HCT116 (cell line): ENCODE measurements at regions not wholly inside any gene's neighbourhood (a gene's known extent, or its start where the extent isn't known, plus 50 kb on each side); places are given as distances from the start of the nearest gene placed in this dataset.

Experiments used
- ATAC-seq: fragments of 200-7000 bp; cut with Tn5 transposase; 2 replicates; pipeline ENCODE4 v1.9.1; 2020; ENCODE audit warnings: mild to moderate bottlenecking, moderate library complexity
- BruUV-seq: library from RNA; stranded (reverse); fragments of 400-500 nt; replicated peaks from 2 replicates; lab custom pipeline; 2021; lab: Mats Ljungman, UMichigan
- CTCF ChIA-PET: fragments of 300-600 bp; sonication (Branson Sonifier 250); formaldehyde crosslinking; loops from one replicate; lab custom pipeline; 2021; ENCODE audit warnings: antibody characterized with exemption; lab: Charles Lee
- POLR2A ChIA-PET: fragments of 300-600, 350-600 bp; sonication (Branson Sonifier 250); formaldehyde crosslinking; loops from one replicate; lab custom pipeline; 2021; ENCODE audit warnings: antibody characterized with exemption; lab: Charles Lee
- RAD21 ChIA-PET, 2 experiments: fragments of 300-600 bp; sonication (Branson Sonifier 250); formaldehyde crosslinking; loops; one replicate each; lab custom pipeline; 2023; ENCODE audit warnings: low total read pairs in 2 of 2; ENCODE audit not compliant: uncharacterized antibody in 2 of 2, unreplicated experiment in 2 of 2, low non-redundant PET in 1 of 2; lab: Charles Lee
- DNase-seq: peaks from one replicate; pipeline ENCODE4 v3.0.0-alpha.2; 2010; ENCODE audit warnings: low read depth, low spot score
- H2AFZ ChIP-seq: fragments of 200-600 bp; shearing (Covaris generic), sonication (generic); 2 replicates; pipeline ENCODE4 v1.6.1; 2017; ENCODE audit warnings: low read depth, mixed run types, mixed read lengths, antibody characterized with exemption, low read length; ENCODE audit not compliant: poor library complexity, severe bottlenecking
- H3K27ac ChIP-seq: 2 replicates; pipeline ENCODE4 v1.5.1; 2012; ENCODE audit warnings: low read depth, low read length
- H3K27me3 ChIP-seq: fragments of 200-600 bp; sonication (generic); 2 replicates; pipeline ENCODE4 v1.6.1; 2016; ENCODE audit warnings: mixed run types, low read length, mixed read lengths; ENCODE audit not compliant: insufficient read depth
- H3K36me3 ChIP-seq, 2 experiments: fragments of 200-500 bp in 1 of 2; fragments of 200-600 bp in 1 of 2; sonication (Bioruptor generic) in 1 of 2; sonication (generic) in 1 of 2; 2 replicates each; pipeline versions ENCODE4 v1.5.1 to v1.6.1; 2014 to 2016; ENCODE audit warnings: low read length in 2 of 2, inconsistent platforms in 1 of 2, mixed read lengths in 1 of 2, mixed run types in 1 of 2; ENCODE audit not compliant: insufficient read depth in 2 of 2, control insufficient read depth in 1 of 2
- H3K4me1 ChIP-seq, 2 experiments: fragments of 200-600 bp in 1 of 2; sonication (generic) in 1 of 2; 2 replicates each; pipeline versions ENCODE4 v1.5.1 to v1.6.1; 2012 to 2017; ENCODE audit warnings: low read length in 2 of 2, inconsistent platforms in 1 of 2, mild to moderate bottlenecking in 1 of 2, mixed read lengths in 1 of 2, mixed run types in 1 of 2, moderate library complexity in 1 of 2; ENCODE audit not compliant: insufficient read depth in 2 of 2, control insufficient read depth in 1 of 2
- H3K4me2 ChIP-seq: fragments of 200-600 bp; sonication (generic); 2 replicates; pipeline ENCODE4 v1.6.1; 2017; ENCODE audit warnings: mixed run types, low read length, mixed read lengths
- H3K4me3 ChIP-seq, 2 experiments: fragments of 200-600 bp in 1 of 2; sonication (generic) in 1 of 2; replicated peaks in 1 of 2; 2 replicates each; pipeline ENCODE4 v1.5.1; 2011 to 2016; ENCODE audit warnings: low read length in 2 of 2, control low read depth in 1 of 2, low read depth in 1 of 2, mild to moderate bottlenecking in 1 of 2, mixed read lengths in 1 of 2, mixed run types in 1 of 2
- H3K79me2 ChIP-seq: fragments of 200-600 bp; sonication (generic); 2 replicates; pipeline ENCODE4 v1.6.1; 2017; ENCODE audit warnings: mild to moderate bottlenecking, mixed run types, low read length, moderate library complexity, mixed read lengths; ENCODE audit not compliant: insufficient read depth
- H3K9ac ChIP-seq: fragments of 200-600 bp; sonication (generic); 2 replicates; pipeline ENCODE4 v1.6.1; 2016; ENCODE audit warnings: low read length, mixed read lengths
- H3K9me2 ChIP-seq: fragments of 200-600 bp; sonication (generic), shearing (Covaris generic); 2 replicates; pipeline ENCODE4 v1.6.1; 2017; ENCODE audit warnings: mixed run types, mild to moderate bottlenecking, moderate library complexity; ENCODE audit not compliant: insufficient read depth
- H3K9me3 ChIP-seq, 2 experiments: fragments of 200-500 bp in 1 of 2; fragments of 200-600 bp in 1 of 2; sonication (Bioruptor generic) in 1 of 2; sonication (generic) in 1 of 2; 2 replicates each; pipeline ENCODE4 v1.6.1; 2014 to 2017; ENCODE audit warnings: low read length in 2 of 2, mixed read lengths in 2 of 2, inconsistent platforms in 1 of 2, low read depth in 1 of 2, mild to moderate bottlenecking in 1 of 2, mixed run types in 1 of 2, moderate library complexity in 1 of 2; ENCODE audit not compliant: control insufficient read depth in 1 of 2, insufficient read depth in 1 of 2
- H4K20me1 ChIP-seq: fragments of 200-600 bp; sonication (generic), shearing (Covaris generic); 2 replicates; pipeline ENCODE4 v1.6.1; 2017; ENCODE audit warnings: mixed run types, mild to moderate bottlenecking, moderate library complexity; ENCODE audit not compliant: insufficient read depth
- CBX3 ChIP-seq: IDR thresholded peaks from 2 replicates; pipeline ENCODE4 v1.6.1; 2012; ENCODE audit warnings: low read depth
- CEBPB ChIP-seq: IDR thresholded peaks from 2 replicates; pipeline ENCODE4 v1.6.1; 2012; ENCODE audit warnings: low read depth
- EGR1 ChIP-seq: IDR thresholded peaks from 2 replicates; pipeline ENCODE4 v1.6.1; 2012; ENCODE audit warnings: low read depth
- ELF1 ChIP-seq: IDR thresholded peaks from 2 replicates; pipeline ENCODE4 v1.6.1; 2012; ENCODE audit warnings: low read depth, borderline replicate concordance
- EZH2 ChIP-seq: fragments of 200-600 bp; sonication (generic); IDR thresholded peaks from 2 replicates; pipeline ENCODE4 v1.6.1; 2017; ENCODE audit warnings: antibody characterized with exemption, mixed run types
- EZH2phosphoT487 ChIP-seq: fragments of 200-600 bp; IDR thresholded peaks from 2 replicates; pipeline ENCODE4 v1.6.1; 2018; ENCODE audit warnings: antibody characterized with exemption, borderline replicate concordance
- FOSL1 ChIP-seq: IDR thresholded peaks from 2 replicates; pipeline ENCODE4 v1.6.1; 2012; ENCODE audit warnings: low read depth
- POLR2A ChIP-seq: IDR thresholded peaks from 2 replicates; pipeline ENCODE4 v1.7.0; 2011; ENCODE audit warnings: borderline replicate concordance; ENCODE audit not compliant: insufficient read depth, insufficient read length; ENCODE audit errors: extremely low read depth
- POLR2AphosphoS5 ChIP-seq: IDR thresholded peaks from 2 replicates; pipeline ENCODE4 v1.6.1; 2011; ENCODE audit warnings: mild to moderate bottlenecking, low read depth, low read length, moderate library complexity
- RAD21 ChIP-seq: IDR thresholded peaks from 2 replicates; pipeline ENCODE4 v1.6.1; 2012; ENCODE audit warnings: low read depth, mild to moderate bottlenecking
- SIN3A ChIP-seq: IDR thresholded peaks from 2 replicates; pipeline ENCODE4 v1.6.1; 2012; ENCODE audit warnings: low read depth
- SP1 ChIP-seq: IDR thresholded peaks from 2 replicates; pipeline ENCODE4 v1.6.1; 2012; ENCODE audit warnings: low read depth
- SRF ChIP-seq: IDR thresholded peaks from 2 replicates; pipeline ENCODE4 v1.6.1; 2012; ENCODE audit warnings: low read depth
- TCF7L2 ChIP-seq: IDR thresholded peaks from 2 replicates; pipeline ENCODE4 v1.7.0; 2011; ENCODE audit warnings: borderline replicate concordance, inconsistent platforms; ENCODE audit not compliant: insufficient read depth, insufficient read length; ENCODE audit errors: extremely low read depth
- YY1 ChIP-seq: IDR thresholded peaks from 2 replicates; pipeline ENCODE4 v1.6.1; 2011; ENCODE audit warnings: low read length, low read depth, moderate library complexity, mild to moderate bottlenecking; ENCODE audit not compliant: insufficient replicate concordance; ENCODE audit errors: extremely low read depth
- ZNF274 ChIP-seq: fragments of 200-500 bp; sonication (Bioruptor generic); IDR thresholded peaks from 2 replicates; pipeline ENCODE4 v1.6.1; 2014; ENCODE audit warnings: mild to moderate bottlenecking, low read depth, low read length, inconsistent platforms
- intact Hi-C: fragments of 100-400 bp; cut with micrococcal nuclease; formaldehyde crosslinking; loops from 2 replicates; pipeline ENCODE4 v1.10.0; 2022
- TF ChIP-seq, protein P1 (sequence below): IDR thresholded peaks from 2 replicates; pipeline ENCODE4 v1.6.1; 2012
- TF ChIP-seq, protein P2 (sequence below), 3 experiments: fragments of 200-600 bp in 1 of 3; sonication (generic) in 1 of 3; IDR thresholded peaks in 2 of 3; conservative IDR thresholded peaks in 1 of 3; 2 replicates each; pipeline ENCODE4 v1.5.1; 2012 to 2017; ENCODE audit warnings: low read depth in 2 of 3, low read length in 2 of 3, antibody characterized with exemption in 1 of 3, borderline replicate concordance in 1 of 3, control low read depth in 1 of 3, mild to moderate bottlenecking in 1 of 3, mixed read lengths in 1 of 3, mixed run types in 1 of 3, moderate library complexity in 1 of 3; ENCODE audit not compliant: insufficient read depth in 1 of 3
- TF ChIP-seq, protein P3 (sequence below): IDR thresholded peaks from 2 replicates; pipeline ENCODE4 v1.6.1; 2011; ENCODE audit warnings: mild to moderate bottlenecking, low read length, moderate library complexity; ENCODE audit not compliant: insufficient replicate concordance; ENCODE audit errors: extremely low read depth
- TF ChIP-seq, protein P4 (sequence below): IDR thresholded peaks from 2 replicates; pipeline ENCODE4 v1.6.1; 2012; ENCODE audit warnings: low read depth

DNA sequence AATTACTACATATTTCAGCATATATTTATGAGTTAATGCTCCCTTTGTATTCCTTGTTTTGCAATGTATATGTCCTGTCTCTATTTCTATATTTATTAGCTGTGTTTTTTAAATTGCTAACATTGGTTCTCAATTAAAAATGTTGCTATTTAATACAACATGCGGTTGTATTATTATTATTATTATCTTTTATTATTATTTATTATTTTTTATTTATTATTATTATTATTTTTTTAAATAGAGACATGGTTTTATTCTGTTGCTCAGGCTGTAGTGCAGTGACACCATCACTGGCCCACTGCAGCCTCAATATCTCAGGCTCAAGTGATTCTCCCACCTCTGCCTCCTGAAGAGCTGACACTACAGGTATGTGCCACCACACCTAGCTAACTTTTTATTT is 1005.9 kb upstream of the ADGRL3 start:
- no peaks in the 10 kb centered on the region for H4K20me1 ChIP-seq
- H3K9ac ChIP-seq, result no peak overlapping the region
- ChIA-PET RAD21 (no interaction called here), CTCF (no interaction called here), POLR2A (no interaction called here)
- no peaks in the 10 kb centered on the region; a peak in 2 of 4 replicates for H3K9me3 ChIP-seq
- DNase-seq (no peak), ATAC-seq (no peak)
- H2AFZ ChIP-seq, result no peak overlapping the region
- H3K79me2 ChIP-seq, result no peaks in the 10 kb centered on the region
- H3K4me2 ChIP-seq, result no peak overlapping the region
- H3K9me2 ChIP-seq, result no peaks in the 10 kb centered on the region
- H3K4me3 ChIP-seq, result no peak overlapping the region
- H3K27me3 ChIP-seq, result no peaks in the 10 kb centered on the region
- no TSS peak for BruUV-seq
- no peaks in the 10 kb centered on the region for H3K36me3 ChIP-seq
- TF ChIP-seq EZH2phosphoT487, result no peak
- no peak for TF ChIP-seq ZNF274
- no peak for TF ChIP-seq ELF1
- TF ChIP-seq, protein P1, sequence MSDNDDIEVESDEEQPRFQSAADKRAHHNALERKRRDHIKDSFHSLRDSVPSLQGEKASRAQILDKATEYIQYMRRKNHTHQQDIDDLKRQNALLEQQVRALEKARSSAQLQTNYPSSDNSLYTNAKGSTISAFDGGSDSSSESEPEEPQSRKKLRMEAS, result no peak
- TF ChIP-seq TCF7L2, result no peak
- TF ChIP-seq, protein P2, sequence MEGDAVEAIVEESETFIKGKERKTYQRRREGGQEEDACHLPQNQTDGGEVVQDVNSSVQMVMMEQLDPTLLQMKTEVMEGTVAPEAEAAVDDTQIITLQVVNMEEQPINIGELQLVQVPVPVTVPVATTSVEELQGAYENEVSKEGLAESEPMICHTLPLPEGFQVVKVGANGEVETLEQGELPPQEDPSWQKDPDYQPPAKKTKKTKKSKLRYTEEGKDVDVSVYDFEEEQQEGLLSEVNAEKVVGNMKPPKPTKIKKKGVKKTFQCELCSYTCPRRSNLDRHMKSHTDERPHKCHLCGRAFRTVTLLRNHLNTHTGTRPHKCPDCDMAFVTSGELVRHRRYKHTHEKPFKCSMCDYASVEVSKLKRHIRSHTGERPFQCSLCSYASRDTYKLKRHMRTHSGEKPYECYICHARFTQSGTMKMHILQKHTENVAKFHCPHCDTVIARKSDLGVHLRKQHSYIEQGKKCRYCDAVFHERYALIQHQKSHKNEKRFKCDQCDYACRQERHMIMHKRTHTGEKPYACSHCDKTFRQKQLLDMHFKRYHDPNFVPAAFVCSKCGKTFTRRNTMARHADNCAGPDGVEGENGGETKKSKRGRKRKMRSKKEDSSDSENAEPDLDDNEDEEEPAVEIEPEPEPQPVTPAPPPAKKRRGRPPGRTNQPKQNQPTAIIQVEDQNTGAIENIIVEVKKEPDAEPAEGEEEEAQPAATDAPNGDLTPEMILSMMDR (IDR thresholded peaks at IDR 0.05 in 2 of 3, conservative IDR thresholded peaks at IDR 0.05 in 1 of 3; ENCODE audit: borderline replicate concordance in 1 of 3, insufficient read depth in 1 of 3, low read depth in 2 of 3, low read length in 2 of 3), result no peak
- TF ChIP-seq, protein P3, sequence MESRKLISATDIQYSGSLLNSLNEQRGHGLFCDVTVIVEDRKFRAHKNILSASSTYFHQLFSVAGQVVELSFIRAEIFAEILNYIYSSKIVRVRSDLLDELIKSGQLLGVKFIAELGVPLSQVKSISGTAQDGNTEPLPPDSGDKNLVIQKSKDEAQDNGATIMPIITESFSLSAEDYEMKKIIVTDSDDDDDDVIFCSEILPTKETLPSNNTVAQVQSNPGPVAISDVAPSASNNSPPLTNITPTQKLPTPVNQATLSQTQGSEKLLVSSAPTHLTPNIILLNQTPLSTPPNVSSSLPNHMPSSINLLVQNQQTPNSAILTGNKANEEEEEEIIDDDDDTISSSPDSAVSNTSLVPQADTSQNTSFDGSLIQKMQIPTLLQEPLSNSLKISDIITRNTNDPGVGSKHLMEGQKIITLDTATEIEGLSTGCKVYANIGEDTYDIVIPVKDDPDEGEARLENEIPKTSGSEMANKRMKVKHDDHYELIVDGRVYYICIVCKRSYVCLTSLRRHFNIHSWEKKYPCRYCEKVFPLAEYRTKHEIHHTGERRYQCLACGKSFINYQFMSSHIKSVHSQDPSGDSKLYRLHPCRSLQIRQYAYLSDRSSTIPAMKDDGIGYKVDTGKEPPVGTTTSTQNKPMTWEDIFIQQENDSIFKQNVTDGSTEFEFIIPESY, result no peak
- no peak for TF ChIP-seq SRF
- TF ChIP-seq YY1, result no peak
- TF ChIP-seq EGR1, result no peak
- TF ChIP-seq CBX3, result no peak
- no peak for TF ChIP-seq RAD21
- TF ChIP-seq EZH2, result no peak
- TF ChIP-seq POLR2A, result no peak
- TF ChIP-seq, protein P4, sequence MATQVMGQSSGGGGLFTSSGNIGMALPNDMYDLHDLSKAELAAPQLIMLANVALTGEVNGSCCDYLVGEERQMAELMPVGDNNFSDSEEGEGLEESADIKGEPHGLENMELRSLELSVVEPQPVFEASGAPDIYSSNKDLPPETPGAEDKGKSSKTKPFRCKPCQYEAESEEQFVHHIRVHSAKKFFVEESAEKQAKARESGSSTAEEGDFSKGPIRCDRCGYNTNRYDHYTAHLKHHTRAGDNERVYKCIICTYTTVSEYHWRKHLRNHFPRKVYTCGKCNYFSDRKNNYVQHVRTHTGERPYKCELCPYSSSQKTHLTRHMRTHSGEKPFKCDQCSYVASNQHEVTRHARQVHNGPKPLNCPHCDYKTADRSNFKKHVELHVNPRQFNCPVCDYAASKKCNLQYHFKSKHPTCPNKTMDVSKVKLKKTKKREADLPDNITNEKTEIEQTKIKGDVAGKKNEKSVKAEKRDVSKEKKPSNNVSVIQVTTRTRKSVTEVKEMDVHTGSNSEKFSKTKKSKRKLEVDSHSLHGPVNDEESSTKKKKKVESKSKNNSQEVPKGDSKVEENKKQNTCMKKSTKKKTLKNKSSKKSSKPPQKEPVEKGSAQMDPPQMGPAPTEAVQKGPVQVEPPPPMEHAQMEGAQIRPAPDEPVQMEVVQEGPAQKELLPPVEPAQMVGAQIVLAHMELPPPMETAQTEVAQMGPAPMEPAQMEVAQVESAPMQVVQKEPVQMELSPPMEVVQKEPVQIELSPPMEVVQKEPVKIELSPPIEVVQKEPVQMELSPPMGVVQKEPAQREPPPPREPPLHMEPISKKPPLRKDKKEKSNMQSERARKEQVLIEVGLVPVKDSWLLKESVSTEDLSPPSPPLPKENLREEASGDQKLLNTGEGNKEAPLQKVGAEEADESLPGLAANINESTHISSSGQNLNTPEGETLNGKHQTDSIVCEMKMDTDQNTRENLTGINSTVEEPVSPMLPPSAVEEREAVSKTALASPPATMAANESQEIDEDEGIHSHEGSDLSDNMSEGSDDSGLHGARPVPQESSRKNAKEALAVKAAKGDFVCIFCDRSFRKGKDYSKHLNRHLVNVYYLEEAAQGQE, result no peak
- TF ChIP-seq CEBPB, result no peak
- no peak for TF ChIP-seq FOSL1
- TF ChIP-seq POLR2AphosphoS5, result no peak
- no peak for TF ChIP-seq SIN3A
- TF ChIP-seq SP1, result no peak
- intact Hi-C loops, result no loop called here
- no peaks in the 10 kb centered on the region for H3K4me1 ChIP-seq
- no peak overlapping the region for H3K27ac ChIP-seq
